Tibial artery (tissue), 4 donors: ENCODE measurements at regions not wholly inside any gene's neighbourhood (a gene's known extent, or its start where the extent isn't known, plus 50 kb on each side); places are given as distances from the start of the nearest gene placed in this dataset.

Experiments
- DNase-seq, 2 donors: peaks; one replicate each; pipeline ENCODE4 v3.0.0-alpha.2; 2019
- H3K27ac ChIP-seq, 2 donors: fragments of 200-600 bp; sonication (generic) in 1 of 2; 1 replicate in 1 of 2; 2 replicates in 1 of 2; pipeline ENCODE4 v1.5.1; 2018 to 2019; ENCODE audit warnings: mild to moderate bottlenecking in 1 of 2
- H3K27me3 ChIP-seq, 2 donors: fragments of 200-600 bp; sonication (generic) in 1 of 2; one replicate each; pipeline versions ENCODE4 v1.5.1 to v1.6.0; 2016 to 2019
- H3K36me3 ChIP-seq, 3 donors: fragments of 200-600 bp; sonication (generic) in 2 of 3; one replicate each; pipeline ENCODE4 v1.5.1; 2016 to 2019; ENCODE audit warnings: mild to moderate bottlenecking in 2 of 3
- H3K4me1 ChIP-seq, 4 donors: fragments of 200-600 bp; sonication (generic) in 2 of 4; 1 replicate in 3 of 4; 2 replicates in 1 of 4; pipeline ENCODE4 v1.5.1; 2016 to 2019
- H3K4me3 ChIP-seq, 2 donors: fragments of 200-600 bp; sonication (generic) in 1 of 2; 1 replicate in 1 of 2; 2 replicates in 1 of 2; pipeline ENCODE4 v1.5.1; 2018 to 2019; ENCODE audit warnings: mild to moderate bottlenecking in 2 of 2
- H3K9me3 ChIP-seq, 3 donors: fragments of 200-600 bp; sonication (generic) in 1 of 3; one replicate each; pipeline ENCODE4 v1.5.1; 2016 to 2019
- CTCF ChIP-seq, 2 experiments: fragments of 200-600 bp in 1 of 2; fragments of 450-650 bp in 1 of 2; IDR thresholded peaks; one replicate each; pipeline ENCODE4 v1.5.1; 2017 to 2019; ENCODE audit warnings: antibody characterized with exemption in 2 of 2, mild to moderate bottlenecking in 1 of 2, moderate library complexity in 1 of 2
- intact Hi-C: fragments of 100-400 bp; cut with DNase I; formaldehyde crosslinking; loops from one replicate; pipeline ENCODE4 v1.15.0; 2023; ENCODE audit warnings: low total_unique reads

GRCh38 chr6:76326871-76327270, 254.4 kb upstream of the IMPG1 start:
- DNase-seq = no peak
- TF ChIP-seq CTCF (IDR thresholded peaks at IDR 0.05) = no peak
- no peaks in the 10 kb centered on the region for H3K36me3 ChIP-seq
- H3K4me1 ChIP-seq = no peaks in the 10 kb centered on the region
- H3K9me3 ChIP-seq = peaks cover 0 to 5% (median 0%) of the 10 kb centered on the region in 3 donors
- no peak overlapping the region for H3K4me3 ChIP-seq
- no peaks in the 10 kb centered on the region for H3K27me3 ChIP-seq
- intact Hi-C loops = no loop called here
- H3K27ac ChIP-seq = no peak overlapping the region
